ENCODE measurements at regions not wholly inside any gene's neighbourhood (a gene's known extent, or its start where the extent isn't known, plus 50 kb on each side); places are given as distances from the start of the nearest gene placed in this dataset.

- TF ChIP-seq EZH2 (IDR thresholded peaks at IDR 0.05) (no peak), POLR2AphosphoS5 (IDR thresholded peaks at IDR 0.05; ENCODE audit: borderline replicate concordance, low read depth, low read length) (no peak), FOXP2 (optimal IDR thresholded peaks at IDR 0.05; ENCODE audit: control extremely low read depth, extremely low read length, insufficient read depth) (no peak)
These were observed 300.7 kb upstream of the RGS18 start for GRCh38 chr1:191857600-191857999.
